GM18499 (cell line): ENCODE measurements at regions not wholly inside any gene's neighbourhood (a gene's known extent, or its start where the extent isn't known, plus 50 kb on each side); places are given as distances from the start of the nearest gene placed in this dataset.

ENCODE experiments used
- ATAC-seq: cut with Tn5 transposase; IDR thresholded peaks from one replicate; pipeline ENCODE4 v1.9.1; 2021; ENCODE audit warnings: moderate number of reproducible peaks; ENCODE audit not compliant: insufficient read depth, unreplicated experiment

DNA sequence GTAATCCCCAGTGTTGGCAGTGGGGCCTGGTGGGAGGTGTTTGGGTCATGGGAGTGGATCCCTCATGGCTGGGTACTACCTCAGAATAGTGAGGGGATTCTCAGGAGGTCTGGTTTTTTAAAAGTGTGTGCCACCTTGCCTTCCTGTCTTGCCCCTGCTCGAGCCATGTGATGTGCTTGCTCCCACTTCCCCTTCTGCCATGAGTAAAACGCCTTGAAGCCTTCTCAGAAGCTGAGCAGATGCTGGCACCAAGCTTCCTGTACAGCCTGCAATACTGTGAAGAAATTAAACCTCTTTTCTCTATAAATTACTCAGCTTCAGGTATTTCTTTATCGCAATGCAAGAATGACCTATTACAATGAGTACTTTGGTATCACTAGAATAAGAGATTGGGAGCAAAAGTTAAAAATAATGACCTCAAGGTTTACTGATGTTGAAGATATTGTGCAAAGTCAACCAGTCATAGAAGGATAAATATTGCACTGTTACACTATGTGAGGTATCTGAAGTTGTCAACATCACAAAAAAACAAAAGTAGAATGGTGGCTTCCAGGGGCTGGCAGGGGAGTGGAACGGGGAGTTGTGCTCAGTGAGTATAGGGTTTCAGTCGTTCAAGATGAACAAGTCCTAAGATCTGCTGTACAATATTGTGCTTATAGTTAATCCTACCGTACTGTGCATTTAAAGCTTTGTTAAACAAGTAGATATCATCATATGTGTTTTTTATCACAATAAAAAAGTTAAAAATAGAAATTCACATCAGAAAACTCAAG, 938.3 kb upstream of the CNTNAP5 start:
- no peak for ATAC-seq

DNA sequence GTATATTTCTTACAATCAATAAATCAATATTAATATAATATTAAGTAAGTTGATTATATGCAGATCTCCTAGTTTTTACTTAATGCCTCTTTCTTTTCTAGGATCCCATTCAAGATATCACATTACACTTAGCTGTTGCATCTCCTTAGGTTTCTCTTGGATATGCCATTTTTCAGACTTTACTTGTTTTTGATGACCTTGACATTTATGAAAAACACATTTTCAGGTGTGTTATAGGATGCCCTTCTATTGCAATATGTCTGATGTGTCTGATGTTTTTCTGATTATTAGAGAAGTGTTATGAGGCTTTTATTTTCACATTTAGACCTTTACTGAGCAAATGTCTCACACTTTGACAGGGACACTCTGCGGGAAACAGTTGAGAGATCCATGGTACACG, 933.6 kb upstream of the CNTNAP5 start:
- ATAC-seq, result no peak

DNA sequence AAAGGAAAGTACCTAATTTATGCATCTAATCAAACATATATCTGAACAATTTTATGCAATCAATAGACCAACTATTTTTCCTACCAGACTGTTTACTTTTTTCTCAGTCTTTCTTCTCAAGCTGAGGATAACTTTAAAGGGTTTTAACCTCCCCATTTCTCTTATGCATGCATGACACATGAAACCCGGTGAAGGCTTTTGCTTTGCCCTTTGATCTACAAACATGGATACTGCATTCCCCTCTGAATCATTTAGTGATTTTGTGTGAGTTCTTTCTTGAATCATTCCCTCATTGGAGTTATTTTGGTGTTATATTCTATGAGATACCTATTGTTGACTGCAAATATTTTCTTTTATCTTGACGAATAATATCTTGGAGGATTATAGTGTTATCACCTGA, 931.9 kb upstream of the CNTNAP5 start:
- no peak for ATAC-seq

GRCh38 chr2:123095219-123095835, 929.8 kb upstream of the CNTNAP5 start:
- ATAC-seq, result no peak

- ATAC-seq, result no peak
Measured at GRCh38 chr2:123098619-123099018, 926.5 kb upstream of the CNTNAP5 start.

GRCh38 chr2:123101434-123101833, 923.7 kb upstream of the CNTNAP5 start:
- no peak for ATAC-seq

DNA sequence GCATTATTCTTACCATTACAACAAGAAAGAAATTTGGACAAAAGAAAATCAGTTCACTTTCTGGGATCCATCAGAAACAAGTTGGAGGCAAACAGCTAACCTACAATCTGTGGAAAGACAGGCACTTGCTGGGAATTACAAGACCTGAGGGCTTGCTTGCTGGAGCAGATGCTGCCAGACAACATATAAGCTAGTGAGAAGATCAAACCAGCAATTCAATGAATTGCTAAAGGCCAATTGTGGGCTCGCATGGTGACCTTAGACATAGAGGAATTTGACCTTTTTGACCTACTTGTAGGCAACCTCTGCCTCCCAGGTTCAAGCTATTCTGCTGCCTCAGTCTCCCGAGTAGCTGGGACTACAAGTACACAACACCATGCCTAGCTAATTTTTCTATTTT, 921.2 kb upstream of the CNTNAP5 start:
- no peak for ATAC-seq

- no peak for ATAC-seq
Measured at GRCh38 chr2:123116595-123116994, 908.5 kb upstream of the CNTNAP5 start.

GRCh38 chr2:123127236-123127635, 897.9 kb upstream of the CNTNAP5 start:
- no peak for ATAC-seq

- no peak for ATAC-seq
Measured at GRCh38 chr2:123128951-123129350, 896.1 kb upstream of the CNTNAP5 start.

- ATAC-seq, result no peak
Measured at GRCh38 chr2:123136419-123136818, 888.7 kb upstream of the CNTNAP5 start.

- ATAC-seq, result no peak
Measured at GRCh38 chr2:123144082-123144481, 881.0 kb upstream of the CNTNAP5 start.

- no peak for ATAC-seq
Measured at GRCh38 chr2:123153041-123153440, 872.0 kb upstream of the CNTNAP5 start.

GRCh38 chr2:123154195-123154594, 870.9 kb upstream of the CNTNAP5 start:
- no peak for ATAC-seq

GRCh38 chr2:123157016-123157415, 868.1 kb upstream of the CNTNAP5 start:
- no peak for ATAC-seq

DNA sequence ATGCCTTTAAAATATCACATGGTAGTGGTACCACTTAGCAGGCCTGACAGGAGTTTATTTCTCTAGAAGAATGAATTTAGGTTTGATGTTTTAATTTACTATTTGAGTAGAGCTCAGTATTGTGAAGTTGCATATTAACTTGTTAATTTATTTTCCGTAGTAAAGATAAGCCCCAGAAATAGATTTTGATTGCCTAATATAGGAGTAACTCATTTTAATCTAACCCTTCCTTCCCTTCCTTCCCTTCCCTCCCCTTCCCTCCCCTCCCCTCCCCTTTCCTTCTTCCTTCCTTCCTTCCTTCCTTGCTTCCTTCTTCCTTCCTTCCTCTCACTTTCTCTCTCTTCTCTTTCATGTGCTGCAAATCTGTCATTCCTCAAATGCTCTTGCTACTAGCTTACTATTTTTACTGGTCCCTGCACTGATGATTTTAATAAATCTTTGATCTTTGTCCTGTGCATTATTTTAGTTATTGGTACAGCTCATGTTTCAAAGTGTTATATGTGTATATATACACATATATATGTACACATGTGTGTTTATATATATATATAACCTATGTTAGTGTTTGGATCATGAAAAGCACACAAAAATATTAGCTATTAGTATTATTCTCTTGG, 862.6 kb upstream of the CNTNAP5 start:
- no peak for ATAC-seq

DNA sequence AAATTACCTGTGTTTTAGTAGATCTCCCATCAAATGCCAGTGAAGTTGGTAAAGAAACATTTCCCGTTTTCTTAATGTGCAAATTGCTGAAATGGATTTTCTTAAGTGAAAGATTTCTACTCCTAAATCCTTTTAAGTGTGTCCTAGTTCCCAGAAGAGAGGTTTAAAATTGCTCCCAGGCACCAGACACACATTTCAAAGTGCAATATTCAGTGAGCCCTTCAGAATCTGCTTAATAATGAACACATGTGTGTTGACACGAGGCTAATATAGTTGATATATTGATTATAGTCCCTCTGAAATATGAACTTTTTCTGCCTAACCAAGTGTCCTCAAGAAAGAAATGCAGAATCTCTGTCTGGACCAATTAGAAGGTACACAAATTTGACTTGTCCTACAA, 861.7 kb upstream of the CNTNAP5 start:
- ATAC-seq, result no peak

DNA sequence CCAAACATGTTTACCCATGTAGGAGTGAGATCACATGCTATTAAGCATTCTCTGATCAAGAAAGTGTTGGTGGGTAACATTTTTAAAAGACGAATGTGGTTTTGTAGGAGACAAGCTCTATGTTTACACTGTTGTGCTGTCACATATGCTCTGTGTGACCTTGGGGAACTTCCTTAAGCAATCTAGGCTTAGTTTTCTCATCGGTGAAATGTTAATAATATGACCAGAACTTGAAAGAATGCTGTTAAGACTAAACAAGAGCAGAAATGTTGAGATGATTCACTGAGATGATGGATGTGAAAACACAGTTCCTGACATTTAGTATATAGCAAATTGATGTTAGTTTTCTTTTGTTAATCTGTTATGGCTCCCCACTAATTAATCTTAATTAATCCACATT, 860.9 kb upstream of the CNTNAP5 start:
- no peak for ATAC-seq

GRCh38 chr2:123165616-123166015, 859.5 kb upstream of the CNTNAP5 start:
- ATAC-seq, result no peak

- ATAC-seq, result no peak
Measured at GRCh38 chr2:123179526-123179925, 845.6 kb upstream of the CNTNAP5 start.

DNA sequence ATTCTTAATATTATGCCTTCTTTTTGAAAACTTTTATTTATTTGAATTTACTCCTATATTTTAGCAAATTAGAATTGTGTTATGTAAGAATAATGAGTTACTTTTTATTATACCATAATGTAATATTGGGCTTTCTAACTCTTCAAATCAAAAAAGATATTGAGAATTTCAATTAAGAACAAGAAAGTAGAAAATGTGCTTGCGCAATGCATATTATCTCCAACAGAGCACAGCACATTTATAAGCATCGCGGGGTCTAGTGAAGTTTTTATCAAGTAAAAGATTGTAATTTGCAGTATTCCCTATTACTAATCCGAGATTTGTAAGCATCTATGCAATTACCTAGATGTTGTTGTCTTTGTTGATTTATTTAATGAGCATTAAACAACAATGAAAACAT, 829.1 kb upstream of the CNTNAP5 start:
- ATAC-seq, result no peak

- ATAC-seq, result no peak
Measured at GRCh38 chr2:123200035-123200434, 825.1 kb upstream of the CNTNAP5 start.
